HEK293 (cell line): ENCODE measurements at regions not wholly inside any gene's neighbourhood (a gene's known extent, or its start where the extent isn't known, plus 50 kb on each side); places are given as distances from the start of the nearest gene placed in this dataset.

ENCODE experiments used
- CTCF ChIA-PET: fragments of 350-600 bp; formaldehyde crosslinking; extraction: SDS; loops from one replicate; lab custom pipeline; 2021; ENCODE audit warnings: antibody characterized with exemption; lab: Yijun Ruan, JAX
- POLR2A ChIA-PET: fragments of 300-600 bp; formaldehyde crosslinking; extraction: SDS; loops from one replicate; lab custom pipeline; 2020; ENCODE audit warnings: antibody characterized with exemption, inconsistent platforms; lab: Yijun Ruan, JAX
- H3K27ac ChIP-seq: fragments of 200-500 bp; sonication (Bioruptor generic); 2 replicates; pipeline ENCODE4 v1.5.1; 2014; ENCODE audit warnings: low read depth, low read length, control low read depth, inconsistent platforms; ENCODE audit errors: extremely low read depth
- H3K36me3 ChIP-seq, 2 experiments: fragments of 200-500 bp in 1 of 2; sonication (Bioruptor generic) in 1 of 2; 1 replicate in 1 of 2; 2 replicates in 1 of 2; pipeline ENCODE4 v1.5.1; 2014 to 2017; ENCODE audit warnings: inconsistent platforms in 2 of 2, low read length in 2 of 2; ENCODE audit not compliant: control insufficient read depth in 2 of 2, insufficient read depth in 1 of 2
- H3K4me1 ChIP-seq: fragments of 200-500 bp; sonication (Bioruptor generic); 2 replicates; pipeline ENCODE4 v1.5.1; 2014; ENCODE audit warnings: mild to moderate bottlenecking, low read length, inconsistent platforms; ENCODE audit not compliant: control insufficient read depth, insufficient read depth
- H3K4me3 ChIP-seq: 2 replicates; pipeline ENCODE4 v1.5.1; 2011; ENCODE audit warnings: low read depth, mild to moderate bottlenecking, control low read depth, low read length, moderate library complexity
- H3K9me3 ChIP-seq: fragments of 200-500 bp; sonication (Bioruptor generic); 2 replicates; pipeline ENCODE4 v1.5.1; 2014; ENCODE audit warnings: low read depth, low read length, inconsistent platforms; ENCODE audit not compliant: control insufficient read depth, insufficient read depth
- AEBP2 ChIP-seq: fragments of 450-650 bp; formaldehyde crosslinking; IDR thresholded peaks from 2 replicates; pipeline ENCODE4 v1.5.1; 2016; ENCODE audit warnings: missing biosample characterization, missing genetic modification characterization, borderline replicate concordance
- BCL6B ChIP-seq: fragments of 450-650 bp; formaldehyde crosslinking; IDR thresholded peaks from 2 replicates; pipeline ENCODE4 v1.5.1; 2017; ENCODE audit warnings: missing biosample characterization, missing genetic modification characterization
- HOXA7 ChIP-seq: sonication (generic); formaldehyde crosslinking; IDR thresholded peaks from 2 replicates; pipeline ENCODE4 v1.8.1; 2022; ENCODE audit warnings: missing genetic modification reagents, borderline replicate concordance
- PATZ1 ChIP-seq: fragments of 450-650 bp; formaldehyde crosslinking; IDR thresholded peaks from 2 replicates; pipeline ENCODE4 v1.5.1; 2016; ENCODE audit warnings: missing biosample characterization, missing genetic modification characterization
- TSHZ1 ChIP-seq: fragments of 450-650 bp; formaldehyde crosslinking; IDR thresholded peaks from 2 replicates; pipeline ENCODE4 v1.5.1; 2016; ENCODE audit warnings: missing biosample characterization, missing genetic modification characterization, borderline replicate concordance
- ZNF155 ChIP-seq: fragments of 450-650 bp; formaldehyde crosslinking; IDR thresholded peaks from 2 replicates; pipeline ENCODE4 v1.5.1; 2016; ENCODE audit warnings: missing biosample characterization, missing genetic modification characterization
- ZNF169 ChIP-seq: fragments of 450-650 bp; formaldehyde crosslinking; IDR thresholded peaks from 2 replicates; pipeline ENCODE4 v1.5.1; 2016; ENCODE audit warnings: missing biosample characterization, missing genetic modification characterization
- ZNF184 ChIP-seq: fragments of 450-650 bp; IDR thresholded peaks from 2 replicates; pipeline ENCODE4 v1.5.1; 2018; ENCODE audit warnings: missing biosample characterization, mild to moderate bottlenecking, missing genetic modification characterization
- ZNF26 ChIP-seq: fragments of 450-650 bp; formaldehyde crosslinking; IDR thresholded peaks from 2 replicates; pipeline ENCODE4 v1.5.1; 2016; ENCODE audit warnings: missing biosample characterization, missing genetic modification characterization
- ZNF391 ChIP-seq: fragments of 450-650 bp; formaldehyde crosslinking; IDR thresholded peaks from 2 replicates; pipeline ENCODE4 v1.5.1; 2016; ENCODE audit warnings: low read depth, missing biosample characterization, missing genetic modification characterization, borderline replicate concordance
- ZNF416 ChIP-seq: fragments of 450-650 bp; formaldehyde crosslinking; IDR thresholded peaks from 2 replicates; pipeline ENCODE4 v1.5.1; 2016; ENCODE audit warnings: missing biosample characterization, missing genetic modification characterization
- ZNF548 ChIP-seq: fragments of 450-650 bp; formaldehyde crosslinking; IDR thresholded peaks from 2 replicates; pipeline ENCODE4 v1.5.1; 2016; ENCODE audit warnings: missing biosample characterization, missing genetic modification characterization
- ZNF626 ChIP-seq: fragments of 450-650 bp; sonication (Bioruptor Pico); formaldehyde crosslinking; IDR thresholded peaks from 2 replicates; pipeline ENCODE4 v1.5.1; 2018; ENCODE audit warnings: missing biosample characterization, missing genetic modification characterization, inconsistent platforms
- ZNF76 ChIP-seq: fragments of 450-650 bp; formaldehyde crosslinking; IDR thresholded peaks from 2 replicates; pipeline ENCODE4; 2016; ENCODE audit warnings: low read depth, missing biosample characterization, missing genetic modification characterization, borderline replicate concordance
- ZNF830 ChIP-seq: fragments of 450-650 bp; IDR thresholded peaks from 2 replicates; pipeline ENCODE4 v1.5.0; 2018; ENCODE audit warnings: missing biosample characterization, missing genetic modification characterization, low read depth, mild to moderate bottlenecking, moderate library complexity

GRCh38 chr18:78021196-78021595 is 771.5 kb downstream of the GALR1 start (continued):
- no peak for TF ChIP-seq ZNF830
- no peak for TF ChIP-seq ZNF26 (tag by site-specific recombination)

GRCh38 chr18:78031589-78031988 is 781.9 kb downstream of the GALR1 start:
- TF ChIP-seq HOXA7 (no peak), ZNF416 (tag by site-specific recombination) (no peak), ZNF76 (no peak), ZNF169 (tag by site-specific recombination) (no peak), ZNF155 (tag by site-specific recombination) (no peak), ZNF626 (tag by site-specific recombination) (no peak), ZNF391 (tag by site-specific recombination) (no peak), BCL6B (no peak), ZNF184 (tag by site-specific recombination) (no peak)
- no peak overlapping the region for H3K27ac ChIP-seq
- H3K9me3 ChIP-seq = no peaks in the 10 kb centered on the region
- POLR2A ChIA-PET = no interaction called here
- H3K36me3 ChIP-seq = no peaks in the 10 kb centered on the region
- H3K4me3 ChIP-seq = no peak overlapping the region
- H3K4me1 ChIP-seq = no peaks in the 10 kb centered on the region
- CTCF ChIA-PET = interaction anchor here (1.8 kb wide), 1 partner anchor 10 kb away, joined by 6 read pairs; no protein-coding TSS in a partner anchor

GRCh38 chr18:78031991-78032390 is 782.3 kb downstream of the GALR1 start:
- Histone ChIP-seq H3K9me3 (no peaks in the 10 kb centered on the region), H3K4me1 (no peaks in the 10 kb centered on the region), H3K36me3 (no peaks in the 10 kb centered on the region), H3K4me3 (no peak overlapping the region), H3K27ac (no peak overlapping the region)
- no peak for TF ChIP-seq ZNF548 (tag by site-specific recombination)
- no peak for TF ChIP-seq TSHZ1 (tag by site-specific recombination)
- TF ChIP-seq AEBP2 (tag by site-specific recombination) = no peak
- no peak for TF ChIP-seq PATZ1 (tag by site-specific recombination)
- POLR2A ChIA-PET = no interaction called here
- CTCF ChIA-PET = no interaction called here
